ENCODE measurements at regions not wholly inside any gene's neighbourhood (a gene's known extent, or its start where the extent isn't known, plus 50 kb on each side); places are given as distances from the start of the nearest gene placed in this dataset.

DNA sequence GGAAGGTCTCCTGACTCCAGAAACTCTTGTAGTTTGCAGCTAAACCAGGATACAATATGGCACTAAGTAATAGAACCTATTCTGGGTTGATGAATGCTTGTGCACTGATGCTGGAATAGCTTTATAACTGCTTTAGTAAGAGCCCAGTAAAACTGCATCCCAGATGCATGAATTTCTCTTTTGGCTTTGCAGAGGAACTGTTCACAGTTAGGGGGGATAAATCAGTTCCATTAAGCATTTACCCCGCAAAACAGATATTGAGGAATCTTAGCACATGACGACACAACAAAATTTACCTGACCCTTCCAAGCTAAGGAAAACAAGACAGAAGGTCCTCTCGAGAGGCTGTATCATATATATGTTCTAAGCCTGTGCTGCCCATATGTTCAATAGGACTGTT is 457.4 kb downstream of the FOXG1 start:
- no peaks in the 10 kb centered on the region for H3K4me1 ChIP-seq (ENCODE audit: control insufficient read depth, insufficient read depth, low read length)
- no peak overlapping the region for H3K4me3 ChIP-seq (ENCODE audit: low read length)
- no peaks in the 10 kb centered on the region for H3K9me3 Mint-ChIP-seq
- H3K27ac Mint-ChIP-seq = no peak overlapping the region
- H3K27ac ChIP-seq (ENCODE audit: low read depth, low read length) = no peak overlapping the region
- H3K36me3 Mint-ChIP-seq (ENCODE audit: low read depth) = no peaks in the 10 kb centered on the region
- WGBS, 2 experiments (ENCODE audit: insufficient coverage in 1 of 2, insufficient read length in 1 of 2) = 82 to 92% methylated on average over 2 to 3 of the region's 3 CpGs
- peaks cover 30% of the 10 kb centered on the region for H3K27me3 Mint-ChIP-seq (ENCODE audit: insufficient read depth)
- no peaks in the 10 kb centered on the region for H3K36me3 ChIP-seq (ENCODE audit: control insufficient read depth, insufficient read depth, low read length)
- H3K4me3 Mint-ChIP-seq = no peak overlapping the region
- DNase-seq = no peak
- H3K9me3 ChIP-seq (ENCODE audit: control insufficient read depth, low read length) = no peaks in the 10 kb centered on the region
- peaks cover 7% of the 10 kb centered on the region for H3K27me3 ChIP-seq (ENCODE audit: control insufficient read depth, insufficient read depth, low read length, poor library complexity, severe bottlenecking)
- H3K4me1 Mint-ChIP-seq = no peaks in the 10 kb centered on the region
- H3K9ac ChIP-seq (ENCODE audit: extremely low read depth, low read length, poor library complexity, severe bottlenecking) = no peak overlapping the region
- TF ChIP-seq, protein P1, sequence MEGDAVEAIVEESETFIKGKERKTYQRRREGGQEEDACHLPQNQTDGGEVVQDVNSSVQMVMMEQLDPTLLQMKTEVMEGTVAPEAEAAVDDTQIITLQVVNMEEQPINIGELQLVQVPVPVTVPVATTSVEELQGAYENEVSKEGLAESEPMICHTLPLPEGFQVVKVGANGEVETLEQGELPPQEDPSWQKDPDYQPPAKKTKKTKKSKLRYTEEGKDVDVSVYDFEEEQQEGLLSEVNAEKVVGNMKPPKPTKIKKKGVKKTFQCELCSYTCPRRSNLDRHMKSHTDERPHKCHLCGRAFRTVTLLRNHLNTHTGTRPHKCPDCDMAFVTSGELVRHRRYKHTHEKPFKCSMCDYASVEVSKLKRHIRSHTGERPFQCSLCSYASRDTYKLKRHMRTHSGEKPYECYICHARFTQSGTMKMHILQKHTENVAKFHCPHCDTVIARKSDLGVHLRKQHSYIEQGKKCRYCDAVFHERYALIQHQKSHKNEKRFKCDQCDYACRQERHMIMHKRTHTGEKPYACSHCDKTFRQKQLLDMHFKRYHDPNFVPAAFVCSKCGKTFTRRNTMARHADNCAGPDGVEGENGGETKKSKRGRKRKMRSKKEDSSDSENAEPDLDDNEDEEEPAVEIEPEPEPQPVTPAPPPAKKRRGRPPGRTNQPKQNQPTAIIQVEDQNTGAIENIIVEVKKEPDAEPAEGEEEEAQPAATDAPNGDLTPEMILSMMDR (conservative IDR thresholded peaks at IDR 0.05) = no peak

DNA sequence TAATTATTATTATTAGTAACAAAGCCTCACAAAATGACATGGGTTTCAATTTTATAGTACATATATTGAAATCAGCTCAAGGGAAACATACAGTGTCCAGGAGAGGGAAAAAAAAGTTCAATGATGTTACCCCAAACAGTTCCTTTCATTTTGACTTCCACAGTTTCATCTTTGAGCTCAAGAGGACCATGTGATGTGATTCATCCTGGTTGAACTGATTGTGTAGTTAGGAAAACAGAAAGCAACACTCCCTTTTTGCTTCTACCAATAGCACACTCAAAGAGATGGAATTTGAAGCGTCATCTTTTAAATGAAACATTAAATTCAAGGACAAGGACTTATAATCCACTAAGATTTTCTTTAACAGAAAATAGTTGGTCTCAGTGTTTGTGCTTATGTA is 461.0 kb downstream of the FOXG1 start:
- no peak overlapping the region for H3K27ac ChIP-seq (ENCODE audit: low read depth, low read length)
- H3K27me3 ChIP-seq (ENCODE audit: control insufficient read depth, insufficient read depth, low read length, poor library complexity, severe bottlenecking) = peaks cover 7% of the 10 kb centered on the region
- 69% methylated on average over 1 of the region's 1 CpG; no CpG with 5 or more reads in 1 of the 2 experiments for WGBS, 2 experiments (ENCODE audit: insufficient coverage in 1 of 2, insufficient read length in 1 of 2)
- no peaks in the 10 kb centered on the region for H3K36me3 Mint-ChIP-seq (ENCODE audit: low read depth)
- no peak overlapping the region for H3K27ac Mint-ChIP-seq
- no peaks in the 10 kb centered on the region for H3K4me1 Mint-ChIP-seq
- H3K27me3 Mint-ChIP-seq (ENCODE audit: insufficient read depth) = peaks cover 11% of the 10 kb centered on the region
- DNase-seq = no peak
- TF ChIP-seq, protein P1 (conservative IDR thresholded peaks at IDR 0.05) = no peak
- no peaks in the 10 kb centered on the region for H3K4me1 ChIP-seq (ENCODE audit: control insufficient read depth, insufficient read depth, low read length)
- no peak overlapping the region for H3K4me3 Mint-ChIP-seq
- no peaks in the 10 kb centered on the region for H3K9me3 Mint-ChIP-seq
- no peak overlapping the region for H3K9ac ChIP-seq (ENCODE audit: extremely low read depth, low read length, poor library complexity, severe bottlenecking)
- no peaks in the 10 kb centered on the region for H3K9me3 ChIP-seq (ENCODE audit: control insufficient read depth, low read length)
- no peak overlapping the region for H3K4me3 ChIP-seq (ENCODE audit: low read length)
- no peaks in the 10 kb centered on the region for H3K36me3 ChIP-seq (ENCODE audit: control insufficient read depth, insufficient read depth, low read length)

DNA sequence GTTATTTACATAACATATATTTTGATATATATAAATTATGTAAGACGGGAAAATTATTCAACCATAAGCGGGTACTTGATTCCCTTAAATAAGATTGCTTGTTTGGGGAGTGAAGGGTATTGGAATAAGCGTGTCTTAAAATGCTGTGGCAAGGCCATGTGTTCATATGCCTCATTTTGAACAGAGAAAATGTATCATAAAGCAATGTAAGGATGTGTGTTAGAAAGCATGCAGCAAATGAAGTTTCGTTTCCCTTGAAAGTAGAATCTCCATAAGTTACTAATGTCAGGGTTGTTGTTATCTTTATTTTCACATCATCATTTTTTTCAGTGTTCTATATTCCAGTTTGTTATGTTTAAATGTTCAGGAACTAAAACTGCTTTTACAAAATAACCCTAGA is 465.6 kb downstream of the FOXG1 start:
- H3K9me3 ChIP-seq (ENCODE audit: control insufficient read depth, low read length) = no peaks in the 10 kb centered on the region
- Mint-ChIP-seq H3K27me3 (ENCODE audit: insufficient read depth) (no peaks in the 10 kb centered on the region), H3K4me1 (no peaks in the 10 kb centered on the region), H3K27ac (no peak overlapping the region), H3K4me3 (no peak overlapping the region), H3K36me3 (ENCODE audit: low read depth) (no peaks in the 10 kb centered on the region), H3K9me3 (no peaks in the 10 kb centered on the region)
- TF ChIP-seq, protein P1 (conservative IDR thresholded peaks at IDR 0.05) = no peak
- H3K27ac ChIP-seq (ENCODE audit: low read depth, low read length) = no peak overlapping the region
- no peak for DNase-seq
- no peaks in the 10 kb centered on the region for H3K4me1 ChIP-seq (ENCODE audit: control insufficient read depth, insufficient read depth, low read length)
- no peak overlapping the region for H3K4me3 ChIP-seq (ENCODE audit: low read length)
- 89 to 100% methylated on average over 3 to 4 of the region's 4 CpGs for WGBS, 2 experiments (ENCODE audit: insufficient coverage in 1 of 2, insufficient read length in 1 of 2)
- no peak overlapping the region for H3K9ac ChIP-seq (ENCODE audit: extremely low read depth, low read length, poor library complexity, severe bottlenecking)
- no peaks in the 10 kb centered on the region for H3K36me3 ChIP-seq (ENCODE audit: control insufficient read depth, insufficient read depth, low read length)
- H3K27me3 ChIP-seq (ENCODE audit: control insufficient read depth, insufficient read depth, low read length, poor library complexity, severe bottlenecking) = no peaks in the 10 kb centered on the region
